Fibroblast of skin of back (primary cell): ENCODE measurements at regions not wholly inside any gene's neighbourhood (a gene's known extent, or its start where the extent isn't known, plus 50 kb on each side); places are given as distances from the start of the nearest gene placed in this dataset.

ENCODE experiments used
- DNase-seq: peaks from one replicate; pipeline ENCODE4 v3.0.0-alpha.2; 2013

GRCh38 chr20:21941941-21942805 lies 236.7 kb downstream of the PAX1 start:
- DNase-seq, result no peak

GRCh38 chr20:21936720-21937380 lies 231.4 kb downstream of the PAX1 start:
- DNase-seq, result peak; percentile 81

DNA sequence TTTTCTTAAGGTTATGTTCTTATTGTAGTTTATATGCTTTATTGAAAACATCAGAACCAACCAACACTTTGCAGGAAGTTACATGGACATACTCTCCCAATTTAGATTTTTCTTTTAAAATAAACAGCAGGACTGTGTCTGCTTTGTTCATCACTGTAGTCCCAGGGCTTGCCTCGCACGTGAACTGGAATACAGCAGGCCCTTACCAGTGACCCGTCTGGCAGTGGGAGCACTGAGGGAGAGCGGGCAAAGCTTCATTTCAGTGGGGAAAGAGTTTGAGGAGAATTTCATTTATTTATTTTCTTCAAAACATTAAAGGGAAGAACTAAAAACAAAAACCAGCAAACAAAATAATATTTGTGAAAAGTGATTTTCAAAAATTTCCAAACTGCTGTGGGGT lies 230.8 kb downstream of the PAX1 start:
- peak; percentile 19 for DNase-seq

GRCh38 chr20:21933526-21933925 lies 228.1 kb downstream of the PAX1 start:
- no peak for DNase-seq

DNA sequence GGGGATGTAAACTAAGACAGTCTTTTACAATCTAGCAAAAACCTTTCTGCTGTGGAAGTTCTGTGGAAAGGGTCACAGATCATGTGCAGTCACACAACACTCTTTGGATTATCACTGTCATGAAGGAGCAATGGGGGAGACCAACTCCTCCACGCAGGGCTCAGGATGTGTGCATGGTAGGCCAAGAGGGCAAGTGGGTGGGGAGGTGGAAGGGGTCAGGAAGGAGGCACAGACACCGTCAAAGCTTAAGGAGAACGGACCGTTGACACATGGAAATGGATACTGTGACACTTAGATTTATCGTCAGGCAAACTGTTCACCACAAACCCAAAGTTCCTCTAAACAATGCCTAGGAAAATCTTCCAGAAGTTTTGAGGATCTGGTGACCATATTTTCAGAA lies 215.8 kb downstream of the PAX1 start:
- DNase-seq, result no peak

GRCh38 chr20:21920211-21920610 lies 214.7 kb downstream of the PAX1 start:
- DNase-seq, result no peak

DNA sequence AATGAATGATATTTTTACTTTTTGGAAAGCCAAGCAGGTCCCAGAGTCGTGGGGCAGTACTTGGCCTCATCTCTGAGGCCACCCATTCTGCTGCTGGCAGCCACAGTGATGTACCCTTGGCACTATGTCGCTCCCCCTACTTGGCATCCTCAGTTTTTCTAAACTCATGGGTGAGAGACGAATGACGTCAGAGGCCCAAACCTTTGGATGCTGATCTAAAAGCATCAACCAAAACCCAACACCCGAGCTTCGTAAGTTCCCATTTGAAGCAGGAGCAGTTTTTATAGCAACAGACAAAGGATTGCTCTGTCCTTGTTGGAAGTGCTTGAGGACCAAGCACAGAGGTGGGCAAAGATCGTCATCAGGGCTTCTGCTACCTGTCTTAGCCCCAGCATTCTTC lies 212.9 kb downstream of the PAX1 start:
- no peak for DNase-seq

DNA sequence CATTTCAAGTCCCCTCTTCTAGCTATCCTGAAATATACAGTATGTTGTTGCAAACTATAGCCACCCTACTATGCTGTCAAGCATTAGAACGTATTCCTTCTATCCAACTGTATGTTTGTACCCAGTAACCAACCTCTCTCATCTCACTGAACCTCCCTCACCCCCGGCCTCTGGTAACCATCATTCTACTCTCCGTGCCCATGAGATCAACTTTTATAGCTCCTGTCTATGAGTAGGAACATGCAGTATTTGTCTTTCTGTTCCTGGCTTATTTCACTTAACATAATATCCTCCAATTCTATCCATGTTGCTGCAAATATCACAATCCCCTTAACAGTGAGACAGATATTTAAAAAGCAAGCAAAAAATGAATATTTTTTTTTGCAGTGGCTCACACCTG lies 196.9 kb downstream of the PAX1 start:
- DNase-seq, result no peak

DNA sequence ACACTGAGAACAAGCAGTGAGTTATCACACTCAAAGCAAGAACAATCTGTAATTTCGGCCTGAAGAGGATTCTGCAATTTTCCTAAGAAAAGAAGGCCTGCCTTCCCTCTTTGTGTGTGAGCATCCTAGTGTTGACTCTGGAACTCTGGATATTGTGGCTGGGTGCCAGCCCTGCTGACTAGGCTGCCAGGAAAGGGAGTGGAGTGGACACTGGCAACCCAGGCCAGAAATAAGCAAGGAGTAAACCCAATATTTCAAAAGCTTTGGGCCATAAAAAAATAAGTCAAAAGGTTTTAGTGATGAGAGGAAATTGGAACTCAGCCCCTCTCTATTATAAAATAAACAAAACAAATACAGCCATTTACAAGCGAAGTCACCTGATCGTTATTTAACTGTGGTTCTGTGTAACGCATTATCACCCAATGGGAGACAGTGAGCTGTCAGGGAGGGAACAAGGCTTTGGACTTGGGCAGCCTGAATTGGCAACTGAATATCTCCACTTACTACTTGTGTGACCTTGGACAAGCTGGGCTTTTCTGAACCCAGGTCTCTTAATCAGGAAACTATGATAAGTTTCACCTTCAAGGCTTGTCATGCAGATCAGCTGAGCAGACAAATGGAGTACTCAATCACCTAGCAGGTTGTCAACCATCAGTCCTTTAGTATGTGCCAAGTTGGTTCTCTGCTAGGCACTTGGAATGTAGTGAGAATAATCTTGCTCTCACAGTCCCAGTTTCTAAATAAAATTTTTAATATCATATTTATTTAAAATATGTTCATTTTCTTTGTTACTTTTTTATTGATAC lies 196.2 kb downstream of the PAX1 start:
- DNase-seq, result peak; percentile 16

DNA sequence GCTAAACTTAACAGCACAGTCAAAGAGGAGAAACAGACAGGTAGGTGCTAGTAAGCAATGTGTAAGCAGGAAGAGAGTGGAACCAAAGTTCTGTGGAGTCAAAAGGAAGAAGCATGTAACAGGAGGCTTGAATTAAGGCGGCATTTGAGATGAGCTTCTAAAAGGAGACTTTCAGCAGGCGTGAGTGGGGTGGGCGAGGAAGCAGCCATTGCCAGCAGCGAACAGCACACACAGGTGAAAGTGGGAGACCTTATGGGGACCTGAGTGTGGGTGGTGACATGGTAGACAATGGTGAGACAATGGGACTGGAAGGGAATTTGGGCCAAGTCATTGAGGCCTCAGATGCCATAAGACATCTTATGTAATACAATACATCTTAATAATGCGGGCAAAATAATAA lies 195.0 kb downstream of the PAX1 start:
- DNase-seq, result no peak

- no peak for DNase-seq
Observed at GRCh38 chr20:21874921-21875320, 169.5 kb downstream of the PAX1 start.

DNA sequence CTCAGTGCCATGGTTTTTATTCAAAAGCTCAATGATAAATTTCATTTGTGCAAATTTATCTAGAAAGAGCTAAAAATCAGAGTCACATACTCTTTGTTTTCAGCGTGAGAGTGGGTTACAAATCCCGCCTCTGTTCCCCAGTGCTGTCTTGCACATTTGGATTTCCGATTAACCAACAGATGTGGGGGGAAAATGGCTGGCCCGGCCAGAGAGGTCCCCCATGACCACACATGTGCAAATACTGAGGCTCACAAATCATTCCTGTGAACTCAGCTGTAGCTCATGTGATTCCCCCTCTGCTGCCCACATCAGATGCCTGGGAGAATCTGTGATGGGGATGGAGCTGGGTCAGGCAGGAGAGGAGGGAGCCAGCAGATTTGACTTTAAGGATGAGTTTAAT lies 168.7 kb downstream of the PAX1 start:
- DNase-seq, result no peak

GRCh38 chr20:21873291-21873690 lies 167.8 kb downstream of the PAX1 start:
- no peak for DNase-seq

GRCh38 chr20:21867811-21868210 lies 162.3 kb downstream of the PAX1 start:
- DNase-seq, result no peak

- DNase-seq, result no peak
Observed at GRCh38 chr20:21867353-21867752, 161.9 kb downstream of the PAX1 start.

- DNase-seq, result no peak
Observed at GRCh38 chr20:21862956-21863355, 157.5 kb downstream of the PAX1 start.

DNA sequence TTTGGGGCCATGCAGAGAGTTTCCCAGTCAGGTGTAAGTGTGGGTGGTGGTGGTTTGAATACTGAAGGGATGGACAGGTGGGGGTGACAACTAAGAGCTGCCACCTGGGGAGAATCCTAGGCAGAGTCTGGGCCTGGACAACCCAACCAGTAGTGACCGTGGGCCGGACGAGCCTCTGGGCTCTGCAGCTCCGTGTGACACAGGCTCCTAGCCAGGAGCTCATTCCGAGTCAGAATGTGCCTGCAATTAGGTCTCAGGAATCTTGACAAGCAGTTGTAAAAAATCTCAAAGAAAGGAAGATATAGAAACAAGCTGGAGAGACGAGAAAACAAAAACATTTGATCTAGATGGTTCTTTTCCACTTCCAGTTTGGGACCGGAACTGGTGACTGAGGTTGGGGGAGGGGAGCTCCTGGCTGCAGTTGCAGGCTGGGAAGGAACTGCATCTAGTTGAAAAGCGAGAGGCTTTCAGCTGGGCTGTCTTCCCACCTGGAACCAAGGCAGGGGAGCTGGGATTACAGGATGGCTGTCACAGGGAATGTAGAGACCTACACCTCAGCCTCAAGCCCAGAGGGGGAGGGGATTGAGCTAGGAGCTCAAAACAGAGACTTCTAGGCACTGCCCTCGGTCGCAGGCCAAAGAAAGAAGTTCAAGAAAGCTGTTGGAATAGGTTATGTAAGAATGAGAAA lies 156.9 kb downstream of the PAX1 start:
- DNase-seq, result no peak

- peak; percentile 71 for DNase-seq
Observed at GRCh38 chr20:21840991-21841390, 135.5 kb downstream of the PAX1 start.

- no peak for DNase-seq
Observed at GRCh38 chr20:21839982-21840381, 134.5 kb downstream of the PAX1 start.

DNA sequence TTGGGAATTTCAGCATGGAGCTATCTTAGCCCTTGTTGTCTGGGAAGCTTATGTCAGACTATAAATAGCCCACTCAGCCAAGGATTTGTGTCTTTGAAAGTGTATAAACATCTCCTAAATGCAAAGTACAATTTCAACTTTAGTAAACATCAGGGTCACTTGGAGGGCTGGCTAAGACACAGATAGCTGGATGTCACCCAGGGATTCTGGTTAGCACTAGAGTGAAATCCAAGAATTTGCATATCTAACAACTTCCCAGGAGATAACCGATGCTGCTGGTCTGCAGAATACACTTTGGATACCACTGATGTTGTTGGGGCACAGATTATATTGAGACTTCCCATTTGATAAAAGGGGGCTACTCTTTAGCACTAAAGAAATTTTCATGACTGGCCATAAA lies 130.9 kb downstream of the PAX1 start:
- no peak for DNase-seq

GRCh38 chr20:21835042-21835441 lies 129.6 kb downstream of the PAX1 start:
- DNase-seq, result no peak
